C4-2B (cell line): ENCODE measurements at regions not wholly inside any gene's neighbourhood (a gene's known extent, or its start where the extent isn't known, plus 50 kb on each side); places are given as distances from the start of the nearest gene placed in this dataset.
"Not testable (repeated sequence)": the region's sequence is repeated elsewhere in the genome, so short reads cannot be mapped to it uniquely, and the experiment has no call there.

Source experiments
- CTCF ChIP-seq: fragments of 450-650 bp; conservative IDR thresholded peaks from 2 replicates; pipeline ENCODE4 v1.5.1; 2017; ENCODE audit warnings: mild to moderate bottlenecking
- ZFX ChIP-seq: fragments of 450-650 bp; IDR thresholded peaks from 2 replicates; pipeline ENCODE4 v1.6.1; 2017

- not testable (repeated sequence) for TF ChIP-seq CTCF, ZFX
Observed at GRCh38 chr4:49514841-49515240, 528.8 kb downstream of the CWH43 start.
